ENCODE measurements at regions not wholly inside any gene's neighbourhood (a gene's known extent, or its start where the extent isn't known, plus 50 kb on each side); places are given as distances from the start of the nearest gene placed in this dataset.

DNA sequence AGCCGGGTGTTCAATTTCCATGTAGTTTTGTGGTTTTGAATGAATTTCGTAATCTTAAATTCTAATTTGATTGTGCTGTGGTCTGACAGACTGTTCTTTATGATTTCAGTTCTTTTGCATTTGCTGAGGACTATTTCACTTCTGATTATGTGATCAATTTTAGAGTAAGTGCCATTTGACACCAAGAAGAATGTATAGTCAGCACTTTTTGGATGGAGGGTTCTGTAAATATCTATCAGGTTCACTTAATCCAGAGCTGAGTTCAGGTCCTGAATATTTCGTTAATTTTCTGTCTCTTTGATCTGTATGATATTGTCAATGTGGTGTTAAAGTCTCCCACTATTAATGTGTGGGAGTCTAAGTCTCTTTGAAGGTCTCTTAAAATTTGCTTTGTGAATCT, 944.9 kb downstream of the TLE4 start:
- DNase-seq = no peak
- Histone ChIP-seq H3K27me3 (ENCODE audit: control insufficient read depth in 1 of 2, insufficient read depth in 2 of 2, low read length in 2 of 2) (no peaks in the 10 kb centered on the region), H3K4me3 (ENCODE audit: low read length) (no peak overlapping the region), H3K27ac (ENCODE audit: low read depth in 1 of 2, low read length in 2 of 2) (no peak overlapping the region), H3K4me1 (ENCODE audit: insufficient read depth, low read length) (no peaks in the 10 kb centered on the region), H3K36me3 (ENCODE audit: insufficient read depth, low read length) (no peaks in the 10 kb centered on the region), H3K9me3 (ENCODE audit: control insufficient read depth in 1 of 2, insufficient read depth in 1 of 2, low read length in 2 of 2) (peaks cover 0 to 7% of the 10 kb centered on the region in 2 experiments)
- no peaks in the 10 kb centered on the region for H3K27me3 Mint-ChIP-seq
- no peak overlapping the region for H3K27ac Mint-ChIP-seq
- no peak overlapping the region for H3K4me3 Mint-ChIP-seq
- no peak for ATAC-seq (ENCODE audit: poor library complexity)
- TF ChIP-seq, protein P1, sequence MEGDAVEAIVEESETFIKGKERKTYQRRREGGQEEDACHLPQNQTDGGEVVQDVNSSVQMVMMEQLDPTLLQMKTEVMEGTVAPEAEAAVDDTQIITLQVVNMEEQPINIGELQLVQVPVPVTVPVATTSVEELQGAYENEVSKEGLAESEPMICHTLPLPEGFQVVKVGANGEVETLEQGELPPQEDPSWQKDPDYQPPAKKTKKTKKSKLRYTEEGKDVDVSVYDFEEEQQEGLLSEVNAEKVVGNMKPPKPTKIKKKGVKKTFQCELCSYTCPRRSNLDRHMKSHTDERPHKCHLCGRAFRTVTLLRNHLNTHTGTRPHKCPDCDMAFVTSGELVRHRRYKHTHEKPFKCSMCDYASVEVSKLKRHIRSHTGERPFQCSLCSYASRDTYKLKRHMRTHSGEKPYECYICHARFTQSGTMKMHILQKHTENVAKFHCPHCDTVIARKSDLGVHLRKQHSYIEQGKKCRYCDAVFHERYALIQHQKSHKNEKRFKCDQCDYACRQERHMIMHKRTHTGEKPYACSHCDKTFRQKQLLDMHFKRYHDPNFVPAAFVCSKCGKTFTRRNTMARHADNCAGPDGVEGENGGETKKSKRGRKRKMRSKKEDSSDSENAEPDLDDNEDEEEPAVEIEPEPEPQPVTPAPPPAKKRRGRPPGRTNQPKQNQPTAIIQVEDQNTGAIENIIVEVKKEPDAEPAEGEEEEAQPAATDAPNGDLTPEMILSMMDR (IDR thresholded peaks at IDR 0.05) = no peak
- no peaks in the 10 kb centered on the region for H3K4me1 Mint-ChIP-seq (ENCODE audit: low read depth)
- POLR2A ChIA-PET = no interaction called here
- intact Hi-C loops (cut with DNase I, micrococcal nuclease) = no loop called here
- no peaks in the 10 kb centered on the region for H3K36me3 Mint-ChIP-seq (ENCODE audit: low read depth)
- peaks cover 9% of the 10 kb centered on the region for H3K9me3 Mint-ChIP-seq
- CTCF ChIA-PET = no interaction called here

DNA sequence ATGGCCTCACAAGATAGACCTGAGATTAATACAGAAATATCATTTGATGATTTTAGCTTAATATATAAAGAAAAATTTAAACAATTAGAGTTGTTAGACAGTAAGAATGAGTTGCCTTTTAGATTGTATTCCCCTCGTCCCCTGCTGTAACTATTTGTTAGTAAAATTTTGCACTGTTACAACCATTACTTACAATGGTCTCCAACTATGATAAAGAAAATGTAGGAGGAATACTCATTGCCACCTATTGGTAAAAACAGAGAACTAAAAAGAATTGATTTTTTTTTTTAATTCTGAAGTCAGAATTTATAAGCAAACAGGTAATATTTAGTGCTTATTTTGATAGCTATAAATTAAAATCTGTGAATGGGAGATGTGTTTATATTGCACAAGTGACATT, 937.6 kb downstream of the TLE4 start:
- Mint-ChIP-seq H3K27ac (no peak overlapping the region), H3K36me3 (ENCODE audit: low read depth) (no peaks in the 10 kb centered on the region), H3K27me3 (no peaks in the 10 kb centered on the region), H3K4me3 (no peak overlapping the region), H3K9me3 (no peaks in the 10 kb centered on the region), H3K4me1 (ENCODE audit: low read depth) (no peaks in the 10 kb centered on the region)
- no peaks in the 10 kb centered on the region for H3K9me3 ChIP-seq (ENCODE audit: control insufficient read depth in 1 of 2, insufficient read depth in 1 of 2, low read length in 2 of 2)
- no peak for DNase-seq
- H3K4me1 ChIP-seq (ENCODE audit: insufficient read depth, low read length) = no peaks in the 10 kb centered on the region
- intact Hi-C loops (cut with DNase I, micrococcal nuclease) = no loop called here
- no peaks in the 10 kb centered on the region for H3K27me3 ChIP-seq (ENCODE audit: control insufficient read depth in 1 of 2, insufficient read depth in 2 of 2, low read length in 2 of 2)
- H3K36me3 ChIP-seq (ENCODE audit: insufficient read depth, low read length) = no peaks in the 10 kb centered on the region
- H3K27ac ChIP-seq (ENCODE audit: low read depth in 1 of 2, low read length in 2 of 2) = no peak overlapping the region
- CTCF ChIA-PET = no interaction called here
- no peak overlapping the region for H3K4me3 ChIP-seq (ENCODE audit: low read length)
- POLR2A ChIA-PET = no interaction called here
- TF ChIP-seq, protein P1 (IDR thresholded peaks at IDR 0.05) = no peak
- ATAC-seq (ENCODE audit: poor library complexity) = no peak

DNA sequence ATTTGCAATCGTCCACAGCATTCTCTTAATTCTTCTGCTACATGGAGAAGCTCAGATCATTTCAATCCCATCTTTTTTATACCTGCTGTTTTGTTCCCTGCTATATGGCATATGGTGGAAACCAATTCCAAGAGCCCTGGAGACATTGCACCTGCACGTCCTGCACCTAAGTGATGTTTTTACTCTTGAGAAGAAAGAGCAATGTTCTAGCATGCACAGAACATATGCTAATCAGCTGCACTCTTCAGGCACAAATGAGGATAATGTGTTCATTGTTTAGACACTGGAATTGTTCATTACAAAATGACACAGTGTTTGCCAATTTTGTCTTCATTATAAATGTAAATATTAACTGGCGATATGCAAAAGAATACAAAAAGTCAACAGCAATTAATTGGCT, 935.8 kb downstream of the TLE4 start:
- Mint-ChIP-seq H3K9me3 (no peaks in the 10 kb centered on the region), H3K27me3 (no peaks in the 10 kb centered on the region), H3K27ac (no peak overlapping the region), H3K36me3 (ENCODE audit: low read depth) (no peaks in the 10 kb centered on the region), H3K4me3 (no peak overlapping the region), H3K4me1 (ENCODE audit: low read depth) (no peaks in the 10 kb centered on the region)
- CTCF ChIA-PET = no interaction called here
- no peak for ATAC-seq (ENCODE audit: poor library complexity)
- H3K27ac ChIP-seq (ENCODE audit: low read depth in 1 of 2, low read length in 2 of 2) = no peak overlapping the region
- TF ChIP-seq, protein P1 (IDR thresholded peaks at IDR 0.05) = no peak
- no peaks in the 10 kb centered on the region for H3K9me3 ChIP-seq (ENCODE audit: control insufficient read depth in 1 of 2, insufficient read depth in 1 of 2, low read length in 2 of 2)
- POLR2A ChIA-PET = no interaction called here
- no peak overlapping the region for H3K4me3 ChIP-seq (ENCODE audit: low read length)
- no peaks in the 10 kb centered on the region for H3K27me3 ChIP-seq (ENCODE audit: control insufficient read depth in 1 of 2, insufficient read depth in 2 of 2, low read length in 2 of 2)
- no peaks in the 10 kb centered on the region for H3K36me3 ChIP-seq (ENCODE audit: insufficient read depth, low read length)
- no peak for DNase-seq
- intact Hi-C loops (cut with DNase I, micrococcal nuclease) = no loop called here
- no peaks in the 10 kb centered on the region for H3K4me1 ChIP-seq (ENCODE audit: insufficient read depth, low read length)

Measured in CD4-positive, alpha-beta T cell (primary cell).